HepG2 (cell line): ENCODE measurements at regions not wholly inside any gene's neighbourhood (a gene's known extent, or its start where the extent isn't known, plus 50 kb on each side); places are given as distances from the start of the nearest gene placed in this dataset.

Experiments
- ATF7 ChIP-seq, 2 experiments: fragments of 450-650 bp in 1 of 2; sonication (generic) in 1 of 2; formaldehyde crosslinking in 1 of 2; IDR thresholded peaks; 2 replicates each; pipeline versions ENCODE4 v1.4.0 to v1.6.1; 2016 to 2020; ENCODE audit warnings: antibody characterized with exemption in 1 of 2, mild to moderate bottlenecking in 1 of 2, missing genetic modification reagents in 1 of 2
- CCAR2 ChIP-seq: fragments of 200-400 bp; formaldehyde crosslinking; optimal IDR thresholded peaks from 2 replicates; pipeline ENCODE3; 2018; ENCODE audit warnings: low read depth, mild to moderate bottlenecking, low read length, moderate library complexity
- CEBPB ChIP-seq: IDR thresholded peaks from 2 replicates; pipeline ENCODE4 v1.6.1; 2011; ENCODE audit warnings: low read depth, low read length, improper control_type of control experiment, borderline replicate concordance
- CENPX ChIP-seq: sonication (generic); formaldehyde crosslinking; IDR thresholded peaks from 2 replicates; pipeline ENCODE4 v1.9.0; 2021; ENCODE audit warnings: mild to moderate bottlenecking, missing genetic modification reagents, moderate library complexity
- CHD4 ChIP-seq: fragments of 200-600 bp; sonication (generic); IDR thresholded peaks from 2 replicates; pipeline ENCODE4 v1.7.0; 2017; ENCODE audit warnings: mild to moderate bottlenecking, low read length, borderline replicate concordance
- EHMT2 ChIP-seq: fragments of 200-600 bp; sonication (generic); IDR thresholded peaks from 2 replicates; pipeline ENCODE4 v1.7.0; 2017; ENCODE audit warnings: antibody characterized with exemption, low read depth, low read length, borderline replicate concordance
- ELF1 ChIP-seq: sonication (generic); formaldehyde crosslinking; IDR thresholded peaks from 2 replicates; pipeline ENCODE4 v1.4.0; 2020; ENCODE audit warnings: missing genetic modification reagents
- ELF3 ChIP-seq: IDR thresholded peaks from 2 replicates; pipeline ENCODE4 v1.6.1; 2016; ENCODE audit warnings: missing genetic modification reagents, missing compliant biosample characterization
- FOXC1 ChIP-seq: sonication (generic); formaldehyde crosslinking; IDR thresholded peaks from 2 replicates; pipeline ENCODE4 v1.8.0; 2022; ENCODE audit warnings: mild to moderate bottlenecking, missing genetic modification reagents, borderline replicate concordance
- GABPB1 ChIP-seq: IDR thresholded peaks from 2 replicates; pipeline ENCODE4 v1.6.1; 2016; ENCODE audit warnings: mild to moderate bottlenecking, missing genetic modification reagents, moderate library complexity, missing compliant biosample characterization
- HDAC1 ChIP-seq: sonication (generic); formaldehyde crosslinking; IDR thresholded peaks from 2 replicates; pipeline ENCODE4 v1.5.1; 2020; ENCODE audit warnings: mild to moderate bottlenecking, missing genetic modification reagents
- IRF2 ChIP-seq: IDR thresholded peaks from 2 replicates; pipeline ENCODE4 v1.6.1; 2018; ENCODE audit warnings: missing genetic modification reagents, missing compliant biosample characterization
- JUN ChIP-seq: sonication (generic); formaldehyde crosslinking; IDR thresholded peaks from 2 replicates; pipeline ENCODE4 v1.4.0; 2020; ENCODE audit warnings: mild to moderate bottlenecking, missing genetic modification reagents
- JUND ChIP-seq: sonication (generic); formaldehyde crosslinking; IDR thresholded peaks from 2 replicates; pipeline ENCODE4 v1.8.0; 2022; ENCODE audit warnings: mild to moderate bottlenecking, missing genetic modification reagents
- KDM1A ChIP-seq: IDR thresholded peaks from 2 replicates; pipeline ENCODE4 v1.6.1; 2016; ENCODE audit warnings: missing compliant biosample characterization
- MAX ChIP-seq: IDR thresholded peaks from 2 replicates; pipeline ENCODE4 v1.6.1; 2012; ENCODE audit warnings: inconsistent platforms
- MED1 ChIP-seq: sonication (generic); formaldehyde crosslinking; IDR thresholded peaks from 2 replicates; pipeline ENCODE4 v1.4.0; 2020; ENCODE audit warnings: missing genetic modification reagents
- NCOR1 ChIP-seq: fragments of 200-600 bp; sonication (generic); IDR thresholded peaks from 2 replicates; pipeline ENCODE4 v1.7.0; 2017; ENCODE audit warnings: antibody characterized with exemption, low read length, borderline replicate concordance
- PTBP1 ChIP-seq: fragments of 200-400 bp; formaldehyde crosslinking; IDR thresholded peaks from 2 replicates; pipeline ENCODE4 v1.6.1; 2018; ENCODE audit warnings: low read length, low read depth; ENCODE audit not compliant: poor library complexity, severe bottlenecking
- SAP130 ChIP-seq: IDR thresholded peaks from 2 replicates; pipeline ENCODE4 v1.6.1; 2016; ENCODE audit warnings: low read depth
- SIX1 ChIP-seq: sonication (generic); formaldehyde crosslinking; IDR thresholded peaks from 2 replicates; pipeline ENCODE4 v1.4.0; 2020; ENCODE audit warnings: missing genetic modification reagents, borderline replicate concordance
- TCF7 ChIP-seq: sonication (generic); IDR thresholded peaks from 2 replicates; pipeline ENCODE4 v1.6.1; 2016; ENCODE audit warnings: antibody characterized with exemption, low read depth
- TRAFD1 ChIP-seq: sonication (generic); formaldehyde crosslinking; IDR thresholded peaks from 2 replicates; pipeline ENCODE4 v1.5.1; 2020; ENCODE audit warnings: missing genetic modification reagents, mild to moderate bottlenecking, borderline replicate concordance
- XBP1 ChIP-seq: sonication (generic); formaldehyde crosslinking; IDR thresholded peaks from 2 replicates; pipeline ENCODE4 v1.5.0; 2020; ENCODE audit warnings: missing genetic modification reagents
- ZMYM4 ChIP-seq: sonication (generic); formaldehyde crosslinking; IDR thresholded peaks from 2 replicates; pipeline ENCODE4 v1.8.1; 2023; ENCODE audit warnings: mild to moderate bottlenecking, missing genetic modification reagents
- ZNF331 ChIP-seq: sonication (generic); formaldehyde crosslinking; IDR thresholded peaks from 2 replicates; pipeline ENCODE4 v1.4.0; 2020; ENCODE audit warnings: missing genetic modification reagents
- ZNF501 ChIP-seq: sonication (generic); formaldehyde crosslinking; IDR thresholded peaks from 2 replicates; pipeline ENCODE4 v1.5.1; 2020; ENCODE audit warnings: mild to moderate bottlenecking, moderate library complexity, missing genetic modification reagents
- ZNF503 ChIP-seq: sonication (generic); formaldehyde crosslinking; IDR thresholded peaks from 2 replicates; pipeline ENCODE4 v1.4.0; 2020; ENCODE audit warnings: missing genetic modification reagents
- ZNF557 ChIP-seq: sonication (generic); formaldehyde crosslinking; IDR thresholded peaks from 2 replicates; pipeline ENCODE4 v1.4.0; 2020; ENCODE audit warnings: missing genetic modification reagents
- ZNF660 ChIP-seq: sonication (generic); formaldehyde crosslinking; IDR thresholded peaks from 2 replicates; pipeline ENCODE4 v1.5.1; 2020; ENCODE audit warnings: mild to moderate bottlenecking, low read depth, missing genetic modification reagents, borderline replicate concordance

- TF ChIP-seq KDM1A = no peak
- TF ChIP-seq ZNF501 (CRISPR knock-in tag) = peak; percentile 16; the same call in 1 of the 2 replicates
- TF ChIP-seq ATF7 (IDR thresholded peaks at IDR 0.05) = no peak
- no peak for TF ChIP-seq ATF7 (CRISPR knock-in tag; IDR thresholded peaks at IDR 0.05)
- TF ChIP-seq ZMYM4 (CRISPR knock-in tag) = peak; percentile 81
- no peak for TF ChIP-seq XBP1 (CRISPR knock-in tag)
- peak; percentile 27; the same call in 1 of the 2 replicates for TF ChIP-seq ELF1 (CRISPR knock-in tag)
- no peak for TF ChIP-seq CCAR2
- 0 out of 2 replicates have a peak, but pooled peaks have one; percentile 28 for TF ChIP-seq HDAC1 (CRISPR knock-in tag)
- TF ChIP-seq SIX1 (CRISPR knock-in tag) = peak; percentile 65; the same call in 1 of the 2 replicates
- TF ChIP-seq ZNF557 (CRISPR knock-in tag) = no peak
- TF ChIP-seq SAP130 (CRISPR knock-in tag) = 0 out of 2 replicates have a peak, but pooled peaks have one; percentile 43
- TF ChIP-seq JUN (CRISPR knock-in tag) = no peak
- peak; percentile 66; the same call in 1 of the 2 replicates for TF ChIP-seq NCOR1
- TF ChIP-seq ZNF331 (CRISPR knock-in tag) = 0 out of 2 replicates have a peak, but pooled peaks have one; percentile 45
- TF ChIP-seq CENPX (CRISPR knock-in tag) = no peak
- TF ChIP-seq JUND (CRISPR knock-in tag) = peak; percentile 66; the same call in 1 of the 2 replicates
- no peak for TF ChIP-seq PTBP1
- TF ChIP-seq TRAFD1 (CRISPR knock-in tag) = no peak
- TF ChIP-seq MED1 (CRISPR knock-in tag) = peak; percentile 70
- peak; percentile 78; the same call in 1 of the 2 replicates for TF ChIP-seq EHMT2
- TF ChIP-seq GABPB1 (CRISPR knock-in tag) = 0 out of 2 replicates have a peak, but pooled peaks have one; percentile 21
- 0 out of 2 replicates have a peak, but pooled peaks have one; percentile 12 for TF ChIP-seq IRF2 (CRISPR knock-in tag)
- TF ChIP-seq CHD4 = no peak
- TF ChIP-seq FOXC1 (CRISPR knock-in tag) = no peak
- TF ChIP-seq MAX = no peak
- TF ChIP-seq TCF7 = peak; percentile 94
- TF ChIP-seq ZNF660 (CRISPR knock-in tag) = no peak
- TF ChIP-seq ELF3 (CRISPR knock-in tag) = peak; percentile 82
- peak; percentile 77; the same call in 1 of the 2 replicates for TF ChIP-seq ZNF503 (CRISPR knock-in tag)
- TF ChIP-seq CEBPB = peak; percentile 86
These were observed 387.1 kb upstream of the SGCG start (continued) for GRCh38 chr13:22793598-22794134.
